T-helper 1 cell (primary cell): ENCODE measurements at regions not wholly inside any gene's neighbourhood (a gene's known extent, or its start where the extent isn't known, plus 50 kb on each side); places are given as distances from the start of the nearest gene placed in this dataset.
"Not testable (repeated sequence)": the region's sequence is repeated elsewhere in the genome, so short reads cannot be mapped to it uniquely, and the experiment has no call there.

Source experiments
- DNase-seq, 5 donors: peaks; one replicate each; pipeline ENCODE4 v3.0.0-alpha.2; 2012 to 2020

GRCh38 chr5:145562931-145563330 is 272.2 kb downstream of the PRELID2 start:
- no peak for DNase-seq

- no peak for DNase-seq
Observed at GRCh38 chr5:145558288-145558687, 276.9 kb downstream of the PRELID2 start.

GRCh38 chr5:145557345-145557744 is 277.8 kb downstream of the PRELID2 start:
- no peak for DNase-seq

GRCh38 chr5:145554399-145554798 is 280.7 kb downstream of the PRELID2 start:
- DNase-seq, result no peak

- DNase-seq, result no peak
Observed at GRCh38 chr5:145553177-145553576, 282.0 kb downstream of the PRELID2 start.

- no peak for DNase-seq
Observed at GRCh38 chr5:145551714-145552113, 283.4 kb downstream of the PRELID2 start.

GRCh38 chr5:145548097-145548496 is 287.0 kb downstream of the PRELID2 start:
- no peak for DNase-seq

GRCh38 chr5:145544401-145544800 is 290.7 kb downstream of the PRELID2 start:
- DNase-seq, result no peak

- DNase-seq, result no peak
Observed at GRCh38 chr5:145543968-145544367, 291.2 kb downstream of the PRELID2 start.

- DNase-seq, result no peak
Observed at GRCh38 chr5:145540375-145540774, 294.8 kb downstream of the PRELID2 start.

- DNase-seq, result no peak
Observed at GRCh38 chr5:145539201-145539600, 295.9 kb downstream of the PRELID2 start.

GRCh38 chr5:145536133-145536532 is 299.0 kb downstream of the PRELID2 start:
- no peak for DNase-seq

GRCh38 chr5:145531038-145531734 is 304.0 kb downstream of the PRELID2 start:
- no peak for DNase-seq

GRCh38 chr5:145521523-145521922 is 313.6 kb downstream of the PRELID2 start:
- DNase-seq, result no peak

- no peak for DNase-seq
Observed at GRCh38 chr5:145521066-145521465, 314.1 kb downstream of the PRELID2 start.

GRCh38 chr5:145520335-145520734 is 314.8 kb downstream of the PRELID2 start:
- no peak for DNase-seq

GRCh38 chr5:145517588-145517987 is 317.6 kb downstream of the PRELID2 start:
- not testable (repeated sequence) for DNase-seq

GRCh38 chr5:145511351-145511750 is 323.8 kb downstream of the PRELID2 start:
- DNase-seq, result no peak

- DNase-seq, result no peak
Observed at GRCh38 chr5:145510769-145511168, 324.4 kb downstream of the PRELID2 start.

- no peak for DNase-seq
Observed at GRCh38 chr5:145510324-145510723, 324.8 kb downstream of the PRELID2 start.

GRCh38 chr5:145509336-145510136 is 325.6 kb downstream of the PRELID2 start:
- no peak for DNase-seq

- DNase-seq, result no peak
Observed at GRCh38 chr5:145506185-145506850, 328.8 kb downstream of the PRELID2 start.

GRCh38 chr5:145502906-145503305 is 332.2 kb downstream of the PRELID2 start:
- no peak for DNase-seq

GRCh38 chr5:145500710-145501109 is 334.4 kb downstream of the PRELID2 start:
- no peak for DNase-seq
